ENCODE measurements at regions not wholly inside any gene's neighbourhood (a gene's known extent, or its start where the extent isn't known, plus 50 kb on each side); places are given as distances from the start of the nearest gene placed in this dataset.
A peak's percentile ranks its signal among the peaks of the same experiment; 100 is the strongest.
"Not testable (repeated sequence)": the region's sequence is repeated elsewhere in the genome, so short reads cannot be mapped to it uniquely, and the experiment has no call there.

GRCh38 chr6:168192195-168192900 lies 113.3 kb upstream of the FRMD1 start:
- peak; percentile 32 for DNase-seq

- DNase-seq, result no peak
Measured at GRCh38 chr6:168190646-168191443, 111.8 kb upstream of the FRMD1 start.

GRCh38 chr6:168190014-168190405 lies 111.0 kb upstream of the FRMD1 start:
- DNase-seq, result no peak

- DNase-seq, result no peak
Measured at GRCh38 chr6:168189200-168190013, 110.4 kb upstream of the FRMD1 start.

- DNase-seq, result no peak
Measured at GRCh38 chr6:168188369-168189199, 109.6 kb upstream of the FRMD1 start.

GRCh38 chr6:168186438-168186837 lies 107.4 kb upstream of the FRMD1 start:
- no peak for DNase-seq

- not testable (repeated sequence) for DNase-seq
Measured at GRCh38 chr6:168186018-168186417, 107.0 kb upstream of the FRMD1 start.

GRCh38 chr6:168184701-168185100 lies 105.7 kb upstream of the FRMD1 start:
- no peak for DNase-seq

- DNase-seq, result no peak
Measured at GRCh38 chr6:168183613-168183970, 104.6 kb upstream of the FRMD1 start.

GRCh38 chr6:168182908-168183612 lies 104.0 kb upstream of the FRMD1 start:
- no peak for DNase-seq

- DNase-seq, result no peak
Measured at GRCh38 chr6:168182366-168182765, 103.4 kb upstream of the FRMD1 start.

GRCh38 chr6:168181876-168182275 lies 102.9 kb upstream of the FRMD1 start:
- DNase-seq, result no peak

GRCh38 chr6:168181316-168181715 lies 102.3 kb upstream of the FRMD1 start:
- no peak for DNase-seq

GRCh38 chr6:168180548-168181011 lies 101.6 kb upstream of the FRMD1 start:
- DNase-seq, result no peak

- no peak for DNase-seq
Measured at GRCh38 chr6:168179702-168180382, 100.8 kb upstream of the FRMD1 start.

GRCh38 chr6:168179133-168179532 lies 100.1 kb upstream of the FRMD1 start:
- no peak for DNase-seq

GRCh38 chr6:168177103-168177891 lies 98.3 kb upstream of the FRMD1 start:
- no peak for DNase-seq

- no peak for DNase-seq
Measured at GRCh38 chr6:168171673-168172353, 92.8 kb upstream of the FRMD1 start.

- no peak for DNase-seq
Measured at GRCh38 chr6:168170841-168171601, 92.0 kb upstream of the FRMD1 start.
